SK-N-SH treated with all-trans-retinoic acid at 6 μM for 48 hours (cell line): ENCODE measurements at regions not wholly inside any gene's neighbourhood (a gene's known extent, or its start where the extent isn't known, plus 50 kb on each side); places are given as distances from the start of the nearest gene placed in this dataset.

Experiments used
- ARNTL ChIP-seq: fragments of 450-650 bp; formaldehyde crosslinking; IDR thresholded peaks from 2 replicates; pipeline ENCODE4 v1.5.0; 2020; ENCODE audit warnings: low read depth, mild to moderate bottlenecking, moderate library complexity, borderline replicate concordance
- BACH2 ChIP-seq: fragments of 250-450 bp; sonication (Bioruptor Pico); IDR thresholded peaks from 2 replicates; pipeline ENCODE4 v1.9.0; 2021; ENCODE audit warnings: mild to moderate bottlenecking, borderline replicate concordance
- PATZ1 ChIP-seq: fragments of 250-450 bp; sonication (Bioruptor Pico); IDR thresholded peaks from 2 replicates; pipeline ENCODE4 v1.8.0; 2020; ENCODE audit warnings: mild to moderate bottlenecking, moderate library complexity, borderline replicate concordance
- PPARA ChIP-seq: fragments of 250-450 bp; sonication (Bioruptor Pico); IDR thresholded peaks from 2 replicates; pipeline ENCODE4 v1.5.0; 2020; ENCODE audit warnings: mild to moderate bottlenecking, borderline replicate concordance
- TSHZ2 ChIP-seq: fragments of 250-450 bp; sonication (Bioruptor Pico); IDR thresholded peaks from 2 replicates; pipeline ENCODE4 v1.5.0; 2020; ENCODE audit warnings: mild to moderate bottlenecking, moderate library complexity
- ZNF70 ChIP-seq: fragments of 450-650 bp; formaldehyde crosslinking; IDR thresholded peaks from 2 replicates; pipeline ENCODE4 v1.5.0; 2020; ENCODE audit warnings: mild to moderate bottlenecking, moderate library complexity
- TF ChIP-seq, protein P1 (sequence below): fragments of 250-450 bp; sonication (Bioruptor Pico); IDR thresholded peaks from 2 replicates; pipeline ENCODE4 v1.8.0; 2021; ENCODE audit warnings: low read depth, mild to moderate bottlenecking, moderate library complexity, borderline replicate concordance

GRCh38 chr12:131468206-131468605, 242.7 kb upstream of the SFSWAP start:
- TF ChIP-seq PATZ1 (no peak), ARNTL (CRISPR knock-in tag) (no peak), ZNF70 (CRISPR knock-in tag) (no peak), PPARA (CRISPR knock-in tag) (no peak), TSHZ2 (no peak), BACH2 (CRISPR knock-in tag) (no peak)
- TF ChIP-seq, protein P1, sequence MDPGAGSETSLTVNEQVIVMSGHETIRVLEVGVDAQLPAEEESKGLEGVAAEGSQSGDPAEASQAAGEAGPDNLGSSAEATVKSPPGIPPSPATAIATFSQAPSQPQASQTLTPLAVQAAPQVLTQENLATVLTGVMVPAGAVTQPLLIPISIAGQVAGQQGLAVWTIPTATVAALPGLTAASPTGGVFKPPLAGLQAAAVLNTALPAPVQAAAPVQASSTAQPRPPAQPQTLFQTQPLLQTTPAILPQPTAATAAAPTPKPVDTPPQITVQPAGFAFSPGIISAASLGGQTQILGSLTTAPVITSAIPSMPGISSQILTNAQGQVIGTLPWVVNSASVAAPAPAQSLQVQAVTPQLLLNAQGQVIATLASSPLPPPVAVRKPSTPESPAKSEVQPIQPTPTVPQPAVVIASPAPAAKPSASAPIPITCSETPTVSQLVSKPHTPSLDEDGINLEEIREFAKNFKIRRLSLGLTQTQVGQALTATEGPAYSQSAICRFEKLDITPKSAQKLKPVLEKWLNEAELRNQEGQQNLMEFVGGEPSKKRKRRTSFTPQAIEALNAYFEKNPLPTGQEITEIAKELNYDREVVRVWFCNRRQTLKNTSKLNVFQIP (CRISPR knock-in tag), result no peak
